CD14-positive monocyte (primary cell): ENCODE measurements at regions not wholly inside any gene's neighbourhood (a gene's known extent, or its start where the extent isn't known, plus 50 kb on each side); places are given as distances from the start of the nearest gene placed in this dataset.

Experiments
- DNase-seq, 3 donors: peaks; one replicate each; pipeline ENCODE4 v3.0.0-alpha.2; 2011 to 2022
- H2AFZ ChIP-seq: 2 replicates; pipeline ENCODE4 v1.6.0; 2012; ENCODE audit warnings: mild to moderate bottlenecking, low read depth, low read length, inconsistent platforms; ENCODE audit not compliant: insufficient read depth, poor library complexity, severe bottlenecking
- H3K27ac ChIP-seq, 2 donors: 1 replicate in 1 of 2; 2 replicates in 1 of 2; pipeline ENCODE4 v1.5.1; 2012 to 2013; ENCODE audit warnings: low read length in 2 of 2, control low read depth in 1 of 2, inconsistent platforms in 1 of 2, low read depth in 1 of 2, mild to moderate bottlenecking in 1 of 2
- H3K27me3 ChIP-seq, 2 donors: one replicate each; pipeline versions ENCODE4 v1.6.0 to v1.6.1; 2011 to 2013; ENCODE audit warnings: low read length in 2 of 2; ENCODE audit not compliant: control insufficient read depth in 2 of 2, insufficient read depth in 2 of 2
- H3K36me3 ChIP-seq, 2 donors: replicated peaks in 1 of 2; 1 replicate in 1 of 2; 2 replicates in 1 of 2; pipeline versions ENCODE4 v1.5.1 to v1.6.1; 2012 to 2013; ENCODE audit warnings: low read length in 2 of 2, control low read depth in 1 of 2, inconsistent platforms in 1 of 2, mild to moderate bottlenecking in 1 of 2; ENCODE audit not compliant: insufficient read depth in 2 of 2, control insufficient read depth in 1 of 2
- H3K4me1 ChIP-seq, 2 donors: 1 replicate in 1 of 2; 2 replicates in 1 of 2; pipeline versions ENCODE4 v1.5.1 to v1.6.1; 2012 to 2013; ENCODE audit warnings: low read length in 2 of 2, control low read depth in 1 of 2, inconsistent platforms in 1 of 2, mild to moderate bottlenecking in 1 of 2, moderate library complexity in 1 of 2; ENCODE audit not compliant: insufficient read depth in 2 of 2, control insufficient read depth in 1 of 2
- H3K4me2 ChIP-seq: replicated peaks from 2 replicates; pipeline ENCODE3; 2012; ENCODE audit warnings: low read length, moderate library complexity, mild to moderate bottlenecking; ENCODE audit not compliant: poor library complexity, severe bottlenecking; ENCODE audit errors: extremely low read depth
- H3K4me3 ChIP-seq, 3 experiments: fragments of 200-600 bp in 1 of 3; sonication (generic) in 1 of 3; replicated peaks in 1 of 3; 1 replicate in 2 of 3; 2 replicates in 1 of 3; pipeline ENCODE4 v1.5.1; 2011 to 2013; ENCODE audit warnings: low read length in 3 of 3, mild to moderate bottlenecking in 3 of 3, control low read depth in 2 of 3, low read depth in 2 of 3, inconsistent platforms in 1 of 3, moderate library complexity in 1 of 3
- H3K79me2 ChIP-seq: 2 replicates; pipeline ENCODE4 v1.6.0; 2012; ENCODE audit warnings: mild to moderate bottlenecking, control low read depth, inconsistent platforms, low read length, moderate library complexity; ENCODE audit not compliant: insufficient read depth
- H3K9ac ChIP-seq: 2 replicates; pipeline ENCODE4 v1.6.0; 2017; ENCODE audit warnings: low read length, mild to moderate bottlenecking; ENCODE audit not compliant: insufficient read depth, poor library complexity, severe bottlenecking
- H3K9me3 ChIP-seq, 2 donors: replicated peaks in 1 of 2; 1 replicate in 1 of 2; 2 replicates in 1 of 2; pipeline versions ENCODE4 v1.5.1 to v1.6.1; 2012 to 2013; ENCODE audit warnings: low read length in 2 of 2, control low read depth in 1 of 2; ENCODE audit not compliant: control insufficient read depth in 1 of 2, insufficient read depth in 1 of 2
- H4K20me1 ChIP-seq: 2 replicates; pipeline ENCODE4 v1.6.0; 2012; ENCODE audit warnings: mild to moderate bottlenecking, low read length, control low read depth, moderate library complexity; ENCODE audit not compliant: insufficient read depth
- H3K27ac Mint-ChIP-seq, 7 donors: one replicate each; pipeline ENCODE4 v1.8.0; 2020; ENCODE audit warnings: mild to moderate bottlenecking in 7 of 7, mixed read lengths in 7 of 7, moderate library complexity in 6 of 7, inconsistent platforms in 2 of 7
- H3K27me3 Mint-ChIP-seq, 3 donors: one replicate each; pipeline ENCODE4 v1.8.0; 2021 to 2022; ENCODE audit warnings: low read depth in 3 of 3, mild to moderate bottlenecking in 3 of 3, mixed read lengths in 3 of 3, moderate library complexity in 3 of 3, inconsistent platforms in 1 of 3
- H3K36me3 Mint-ChIP-seq, 2 donors: one replicate each; pipeline ENCODE4 v1.8.0; 2020; ENCODE audit warnings: mixed read lengths in 2 of 2, inconsistent platforms in 1 of 2, mild to moderate bottlenecking in 1 of 2
- H3K4me1 Mint-ChIP-seq: one replicate; pipeline ENCODE4 v1.8.0; 2020; ENCODE audit warnings: mild to moderate bottlenecking, mixed read lengths
- H3K4me3 Mint-ChIP-seq, 2 donors: one replicate each; pipeline ENCODE4 v1.8.0; 2020; ENCODE audit warnings: mild to moderate bottlenecking in 2 of 2, mixed read lengths in 2 of 2, moderate library complexity in 1 of 2
- H3K9me3 Mint-ChIP-seq, 7 donors: one replicate each; pipeline ENCODE4 v1.8.0; 2020 to 2022; ENCODE audit warnings: mixed read lengths in 7 of 7, mild to moderate bottlenecking in 6 of 7, moderate library complexity in 6 of 7, inconsistent platforms in 2 of 7
- WGBS: methylation state at CpG from one replicate; pipeline ENCODE4 v1.1.5; 2013; ENCODE audit warnings: missing lambda C conversion rate; ENCODE audit not compliant: insufficient coverage; 5-methylcytosine and 5-hydroxymethylcytosine counted together
- intact Hi-C, 2 donors: fragments of 100-400 bp; cut with micrococcal nuclease; formaldehyde crosslinking; loops; one replicate each; pipeline versions ENCODE4 v1.15.0 to v1.15.1; 2023
- TF ChIP-seq, protein P1 (sequence below): fragments of 200-600 bp; IDR thresholded peaks from one replicate; pipeline ENCODE4 v1.8.0; 2022; ENCODE audit warnings: antibody characterized with exemption, mild to moderate bottlenecking

GRCh38 chr16:9438991-9439390 is 347.5 kb downstream of the HAPSTR1 start:
- WGBS = no CpG with 5 or more reads among the region's 1 CpG

GRCh38 chr16:9441012-9441411 is 349.6 kb downstream of the HAPSTR1 start:
- Histone ChIP-seq H4K20me1 (no peaks in the 10 kb centered on the region), H3K27me3 (no peaks in the 10 kb centered on the region), H3K79me2 (no peaks in the 10 kb centered on the region), H3K9ac (no peak overlapping the region), H2AFZ (no peak overlapping the region), H3K27ac (no peak overlapping the region), H3K4me3 (no peak overlapping the region), H3K4me1 (no peaks in the 10 kb centered on the region), H3K36me3 (no peaks in the 10 kb centered on the region), H3K9me3 (no peaks in the 10 kb centered on the region), H3K4me2 (no peak overlapping the region)
- Mint-ChIP-seq H3K4me1 (no peaks in the 10 kb centered on the region), H3K4me3 (no peak overlapping the region), H3K27ac (no peak overlapping the region), H3K36me3 (no peaks in the 10 kb centered on the region), H3K27me3 (peaks cover 0 to 6% (median 0%) of the 10 kb centered on the region in 3 donors), H3K9me3 (peaks cover 0 to 6% (median 0%) of the 10 kb centered on the region in 7 donors)
- TF ChIP-seq, protein P1, sequence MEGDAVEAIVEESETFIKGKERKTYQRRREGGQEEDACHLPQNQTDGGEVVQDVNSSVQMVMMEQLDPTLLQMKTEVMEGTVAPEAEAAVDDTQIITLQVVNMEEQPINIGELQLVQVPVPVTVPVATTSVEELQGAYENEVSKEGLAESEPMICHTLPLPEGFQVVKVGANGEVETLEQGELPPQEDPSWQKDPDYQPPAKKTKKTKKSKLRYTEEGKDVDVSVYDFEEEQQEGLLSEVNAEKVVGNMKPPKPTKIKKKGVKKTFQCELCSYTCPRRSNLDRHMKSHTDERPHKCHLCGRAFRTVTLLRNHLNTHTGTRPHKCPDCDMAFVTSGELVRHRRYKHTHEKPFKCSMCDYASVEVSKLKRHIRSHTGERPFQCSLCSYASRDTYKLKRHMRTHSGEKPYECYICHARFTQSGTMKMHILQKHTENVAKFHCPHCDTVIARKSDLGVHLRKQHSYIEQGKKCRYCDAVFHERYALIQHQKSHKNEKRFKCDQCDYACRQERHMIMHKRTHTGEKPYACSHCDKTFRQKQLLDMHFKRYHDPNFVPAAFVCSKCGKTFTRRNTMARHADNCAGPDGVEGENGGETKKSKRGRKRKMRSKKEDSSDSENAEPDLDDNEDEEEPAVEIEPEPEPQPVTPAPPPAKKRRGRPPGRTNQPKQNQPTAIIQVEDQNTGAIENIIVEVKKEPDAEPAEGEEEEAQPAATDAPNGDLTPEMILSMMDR = no peak
- intact Hi-C loops = no loop called here
- 11% methylated on average over 3 of the region's 4 CpGs for WGBS
- DNase-seq = no peak

More at GRCh38 chr16:9438991-9439390, 347.5 kb downstream of the HAPSTR1 start:
- Histone ChIP-seq H2AFZ (no peak overlapping the region), H3K4me1 (no peaks in the 10 kb centered on the region), H3K79me2 (no peaks in the 10 kb centered on the region), H3K36me3 (no peaks in the 10 kb centered on the region), H4K20me1 (no peaks in the 10 kb centered on the region), H3K27ac (no peak overlapping the region), H3K4me3 (no peak overlapping the region), H3K9ac (no peak overlapping the region), H3K4me2 (no peak overlapping the region), H3K27me3 (no peaks in the 10 kb centered on the region), H3K9me3 (no peaks in the 10 kb centered on the region)
- H3K27me3 Mint-ChIP-seq = peaks cover 0 to 4% (median 0%) of the 10 kb centered on the region in 3 donors
- no peaks in the 10 kb centered on the region for H3K36me3 Mint-ChIP-seq
- no peak overlapping the region for H3K27ac Mint-ChIP-seq
- H3K4me3 Mint-ChIP-seq = no peak overlapping the region
- DNase-seq = no peak
- no peaks in the 10 kb centered on the region for H3K4me1 Mint-ChIP-seq
- intact Hi-C loops = no loop called here
- TF ChIP-seq, protein P1 = no peak
- peaks cover 0 to 8% (median 2%) of the 10 kb centered on the region in 7 donors for H3K9me3 Mint-ChIP-seq
